ENCODE measurements at regions not wholly inside any gene's neighbourhood (a gene's known extent, or its start where the extent isn't known, plus 50 kb on each side); places are given as distances from the start of the nearest gene placed in this dataset.

DNA sequence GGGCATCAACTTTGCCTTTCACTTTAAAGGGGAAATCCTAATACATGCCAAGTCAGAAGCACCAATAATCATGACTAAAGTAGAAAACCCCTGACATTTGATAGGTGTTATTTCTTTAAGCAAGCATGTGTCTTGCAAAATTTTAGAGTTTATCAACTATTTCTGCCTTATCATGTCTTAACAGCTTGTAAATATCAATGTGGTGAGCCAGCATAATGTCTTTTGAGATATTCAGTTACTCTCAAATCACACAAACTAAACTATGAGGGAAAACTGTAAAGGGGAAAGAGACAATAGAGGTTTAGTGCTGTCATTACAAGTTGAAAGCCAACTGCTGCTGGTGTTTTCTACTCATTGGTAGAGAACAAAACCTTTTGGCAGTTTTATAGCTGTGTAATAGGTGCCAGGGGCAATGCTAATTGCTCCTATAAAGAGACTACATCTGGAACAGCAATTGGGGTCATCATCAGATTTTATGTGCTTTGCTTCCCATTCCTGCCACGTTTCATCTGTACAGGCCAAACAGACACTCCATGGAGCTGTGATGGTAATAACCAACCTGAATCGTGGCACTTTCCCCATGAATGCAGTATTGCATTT is 1027.4 kb downstream of the FSCB start:
- 43 to 62% (median 59%) methylated on average over 2 of the region's 2 CpGs for WGBS, 4 donors
- intact Hi-C loops (cut with DNase I), result no loop called here
- Histone ChIP-seq H3K27ac (no peak overlapping the region), H3K36me3 (no peaks in the 10 kb centered on the region), H3K4me3 (no peak overlapping the region), H3K9me3 (peaks cover 0 to 4% (median 0%) of the 10 kb centered on the region in 12 donors), H3K27me3 (no peaks in the 10 kb centered on the region), H3K4me1 (no peaks in the 10 kb centered on the region)
- DNase-seq, result no peak
- ATAC-seq, result no peak
- TF ChIP-seq POLR2A (IDR thresholded peaks at IDR 0.05) (no peak), CTCF (IDR thresholded peaks at IDR 0.05) (no peak)

DNA sequence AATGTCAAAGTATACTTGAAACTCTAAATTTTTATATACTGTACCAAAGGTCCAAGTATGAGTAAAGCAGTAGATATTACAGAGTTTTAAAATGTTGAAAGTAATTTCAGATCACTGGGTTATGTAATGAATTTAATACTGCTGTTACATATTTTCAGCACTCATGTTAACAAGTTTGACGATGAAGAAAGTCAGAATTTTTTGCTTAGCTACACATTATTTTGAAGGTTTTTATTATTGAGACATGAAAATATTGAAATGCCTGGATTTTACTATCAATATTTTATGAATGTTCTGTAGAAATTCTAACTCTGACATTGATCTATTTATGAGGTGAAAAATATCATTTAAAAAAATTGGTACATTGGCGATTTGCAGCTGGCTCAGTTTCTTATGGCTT is 1030.3 kb downstream of the FSCB start:
- TF ChIP-seq CTCF (IDR thresholded peaks at IDR 0.05) (no peak), POLR2A (IDR thresholded peaks at IDR 0.05) (no peak)
- H3K4me1 ChIP-seq, result no peaks in the 10 kb centered on the region
- no peak for DNase-seq
- H3K4me3 ChIP-seq, result no peak overlapping the region
- WGBS, 4 donors, result 71 to 78% (median 75%) methylated on average over 2 of the region's 2 CpGs
- no peaks in the 10 kb centered on the region for H3K36me3 ChIP-seq
- intact Hi-C loops (cut with DNase I), result no loop called here
- no peak overlapping the region for H3K27ac ChIP-seq
- H3K9me3 ChIP-seq, result peaks cover 0 to 4% (median 0%) of the 10 kb centered on the region in 12 donors
- no peaks in the 10 kb centered on the region for H3K27me3 ChIP-seq
- no peak for ATAC-seq

- Histone ChIP-seq H3K27me3 (no peaks in the 10 kb centered on the region), H3K4me1 (no peaks in the 10 kb centered on the region), H3K9me3 (peaks cover 0 to 4% (median 0%) of the 10 kb centered on the region in 12 donors), H3K36me3 (no peaks in the 10 kb centered on the region), H3K4me3 (no peak overlapping the region), H3K27ac (no peak overlapping the region)
- ATAC-seq (no peak), DNase-seq (no peak)
- TF ChIP-seq CTCF (IDR thresholded peaks at IDR 0.05) (no peak), POLR2A (IDR thresholded peaks at IDR 0.05) (no peak)
- intact Hi-C loops (cut with DNase I), result no loop called here
Measured at GRCh38 chr14:43475757-43476156, 1031.3 kb downstream of the FSCB start.

DNA sequence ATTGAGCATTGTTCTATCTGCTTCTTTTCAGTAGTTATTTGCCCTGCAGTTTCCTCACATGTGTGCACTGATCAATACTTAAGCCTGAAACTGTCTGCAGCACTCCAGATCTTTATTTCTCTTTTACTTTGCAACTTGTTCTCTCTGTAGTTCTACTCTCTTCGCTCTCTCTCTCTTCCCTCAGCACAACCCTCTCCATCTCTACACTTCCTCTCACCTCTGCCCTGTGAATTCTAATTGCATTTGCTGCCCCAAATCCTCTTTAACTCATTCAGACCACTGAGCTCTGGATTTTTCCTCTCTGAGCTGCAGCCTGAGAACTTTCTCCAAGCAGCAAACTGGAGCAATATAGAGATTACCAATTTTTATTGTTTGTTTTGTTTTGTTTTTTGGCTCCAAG is 1035.5 kb downstream of the FSCB start:
- no peaks in the 10 kb centered on the region for H3K36me3 ChIP-seq
- DNase-seq (no peak), ATAC-seq (no peak)
- 62 to 73% (median 71%) methylated on average over 1 of the region's 1 CpG for WGBS, 4 donors
- H3K27ac ChIP-seq, result no peak overlapping the region
- TF ChIP-seq POLR2A (IDR thresholded peaks at IDR 0.05), result no peak
- no peak for TF ChIP-seq CTCF (IDR thresholded peaks at IDR 0.05)
- intact Hi-C loops (cut with DNase I), result no loop called here
- H3K9me3 ChIP-seq, result peaks cover 0 to 4% (median 0%) of the 10 kb centered on the region in 12 donors
- no peaks in the 10 kb centered on the region for H3K4me1 ChIP-seq
- no peak overlapping the region for H3K4me3 ChIP-seq
- H3K27me3 ChIP-seq, result no peaks in the 10 kb centered on the region
